ENCODE measurements at regions not wholly inside any gene's neighbourhood (a gene's known extent, or its start where the extent isn't known, plus 50 kb on each side); places are given as distances from the start of the nearest gene placed in this dataset.

DNA sequence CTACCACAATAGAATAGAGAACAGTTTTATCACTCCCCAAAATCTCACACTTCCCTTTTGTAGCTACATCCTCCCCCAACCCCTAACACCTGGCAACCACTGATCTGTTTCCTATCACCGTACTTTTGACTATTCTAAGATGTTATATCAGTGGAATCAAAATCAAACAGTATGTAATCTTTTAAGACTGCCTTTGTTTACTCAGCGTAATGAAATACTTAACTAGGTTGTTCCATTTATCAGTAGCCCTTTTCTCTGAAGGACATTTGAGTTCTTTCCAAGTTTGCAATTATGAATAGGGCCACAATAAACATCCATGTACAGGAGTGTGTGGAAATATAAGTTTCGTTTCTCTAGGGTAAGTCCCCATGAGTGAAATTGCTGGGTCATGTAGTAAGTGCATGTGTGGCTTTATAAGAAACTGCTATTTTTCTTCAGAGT lies 372.3 kb downstream of the SV2B start:
- intact Hi-C loops (cut with DNase I): no loop called here
- Histone ChIP-seq H3K27me3 (no peaks in the 10 kb centered on the region), H3K4me1 (no peaks in the 10 kb centered on the region), H3K4me3 (no peak overlapping the region), H3K27ac (no peak overlapping the region), H3K36me3 (no peaks in the 10 kb centered on the region), H3K9me3 (no peaks in the 10 kb centered on the region)
- DNase-seq (peak in 1 of 4 donors; percentile 38), ATAC-seq (peak; percentile 85)
- TF ChIP-seq, protein P1, sequence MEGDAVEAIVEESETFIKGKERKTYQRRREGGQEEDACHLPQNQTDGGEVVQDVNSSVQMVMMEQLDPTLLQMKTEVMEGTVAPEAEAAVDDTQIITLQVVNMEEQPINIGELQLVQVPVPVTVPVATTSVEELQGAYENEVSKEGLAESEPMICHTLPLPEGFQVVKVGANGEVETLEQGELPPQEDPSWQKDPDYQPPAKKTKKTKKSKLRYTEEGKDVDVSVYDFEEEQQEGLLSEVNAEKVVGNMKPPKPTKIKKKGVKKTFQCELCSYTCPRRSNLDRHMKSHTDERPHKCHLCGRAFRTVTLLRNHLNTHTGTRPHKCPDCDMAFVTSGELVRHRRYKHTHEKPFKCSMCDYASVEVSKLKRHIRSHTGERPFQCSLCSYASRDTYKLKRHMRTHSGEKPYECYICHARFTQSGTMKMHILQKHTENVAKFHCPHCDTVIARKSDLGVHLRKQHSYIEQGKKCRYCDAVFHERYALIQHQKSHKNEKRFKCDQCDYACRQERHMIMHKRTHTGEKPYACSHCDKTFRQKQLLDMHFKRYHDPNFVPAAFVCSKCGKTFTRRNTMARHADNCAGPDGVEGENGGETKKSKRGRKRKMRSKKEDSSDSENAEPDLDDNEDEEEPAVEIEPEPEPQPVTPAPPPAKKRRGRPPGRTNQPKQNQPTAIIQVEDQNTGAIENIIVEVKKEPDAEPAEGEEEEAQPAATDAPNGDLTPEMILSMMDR (IDR thresholded peaks at IDR 0.05): no peak

DNA sequence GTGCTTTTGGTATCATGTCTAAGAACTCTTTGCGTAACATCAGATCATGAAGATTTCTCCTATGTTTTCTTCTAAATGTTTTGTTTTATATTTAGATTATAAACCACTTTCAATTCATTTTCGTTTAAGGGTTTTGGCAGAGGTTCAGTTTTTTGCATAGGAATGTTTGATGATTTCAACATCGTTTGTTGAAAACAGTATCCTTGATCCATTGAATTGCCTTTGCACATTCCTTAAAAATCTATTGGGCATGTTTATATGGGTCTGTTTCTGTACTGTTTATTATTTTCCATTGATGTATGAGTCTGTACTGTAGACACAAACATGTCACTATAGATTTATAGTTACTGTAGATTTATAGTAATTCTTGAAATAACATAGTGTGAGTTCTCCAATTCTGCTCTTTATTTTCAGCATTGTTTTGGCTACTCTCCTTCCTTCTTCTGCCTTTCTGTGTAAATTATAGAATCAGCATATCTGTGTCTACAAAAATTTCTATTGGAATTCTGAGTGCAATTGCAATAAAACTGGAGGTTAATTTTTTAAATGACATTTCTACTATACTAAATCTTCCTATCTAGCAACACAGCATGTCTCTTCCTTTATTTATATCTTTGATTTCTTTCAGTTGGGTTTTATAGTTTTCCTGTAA lies 374.0 kb downstream of the SV2B start:
- Histone ChIP-seq H3K4me1 (no peaks in the 10 kb centered on the region), H3K36me3 (no peaks in the 10 kb centered on the region), H3K27me3 (no peaks in the 10 kb centered on the region), H3K27ac (no peak overlapping the region), H3K4me3 (no peak overlapping the region), H3K9me3 (no peaks in the 10 kb centered on the region)
- DNase-seq: peak in 1 of 4 donors; percentile 44
- TF ChIP-seq, protein P1 (IDR thresholded peaks at IDR 0.05): no peak
- intact Hi-C loops (cut with DNase I): no loop called here
- no peak for ATAC-seq

DNA sequence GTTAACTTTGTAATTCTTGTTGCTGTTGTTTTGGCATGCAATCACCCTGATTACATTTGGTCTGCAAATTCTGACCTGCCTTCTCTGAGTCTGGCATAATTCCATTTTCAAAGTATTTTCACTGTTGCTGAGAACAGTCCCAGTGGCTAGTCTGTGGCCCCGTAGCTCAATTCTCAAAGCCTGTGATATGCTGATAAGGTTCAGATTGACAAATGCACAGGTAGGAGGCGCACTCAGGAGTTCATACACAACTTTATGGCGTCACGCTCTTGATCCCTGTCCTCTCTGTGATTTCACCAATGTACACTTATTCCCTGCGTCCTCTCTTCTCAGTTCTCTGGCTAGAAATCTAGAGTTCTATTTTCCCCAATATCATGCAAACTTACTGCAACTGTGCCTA lies 376.6 kb upstream of the SLCO3A1 start:
- Histone ChIP-seq H3K9me3 (no peaks in the 10 kb centered on the region), H3K27ac (no peak overlapping the region), H3K4me3 (no peak overlapping the region), H3K36me3 (no peaks in the 10 kb centered on the region), H3K4me1 (no peaks in the 10 kb centered on the region), H3K27me3 (no peaks in the 10 kb centered on the region)
- intact Hi-C loops (cut with DNase I): no loop called here
- TF ChIP-seq, protein P1 (IDR thresholded peaks at IDR 0.05): no peak
- ATAC-seq: no peak
- no peak for DNase-seq

DNA sequence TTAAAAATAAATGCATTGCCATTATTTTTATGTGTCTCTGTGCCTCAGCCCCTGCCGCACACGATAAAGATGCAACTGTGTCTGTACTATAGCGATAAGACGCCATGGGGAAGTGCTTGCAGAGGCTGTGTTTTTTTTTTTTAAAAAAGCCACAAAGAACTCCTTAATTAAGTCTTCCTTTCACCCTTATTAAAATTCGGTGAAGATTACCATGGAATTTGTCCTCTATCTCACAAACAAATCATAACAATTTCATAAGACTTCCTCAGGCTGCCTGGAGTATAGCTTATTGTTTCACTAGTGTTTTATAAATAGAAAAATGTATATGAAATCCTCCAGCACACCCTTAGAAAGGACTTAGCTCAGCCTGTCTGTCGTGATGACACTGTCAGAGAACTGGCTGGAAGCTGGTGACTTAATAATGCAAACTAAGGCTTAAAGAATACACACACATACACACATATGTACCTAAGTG lies 374.8 kb upstream of the SLCO3A1 start:
- H3K27me3 ChIP-seq: no peaks in the 10 kb centered on the region
- H3K36me3 ChIP-seq: no peaks in the 10 kb centered on the region
- ATAC-seq (no peak), DNase-seq (no peak)
- H3K27ac ChIP-seq: no peak overlapping the region
- no peaks in the 10 kb centered on the region for H3K4me1 ChIP-seq
- TF ChIP-seq, protein P1 (IDR thresholded peaks at IDR 0.05): no peak
- intact Hi-C loops (cut with DNase I): no loop called here
- H3K9me3 ChIP-seq: no peaks in the 10 kb centered on the region
- no peak overlapping the region for H3K4me3 ChIP-seq

DNA sequence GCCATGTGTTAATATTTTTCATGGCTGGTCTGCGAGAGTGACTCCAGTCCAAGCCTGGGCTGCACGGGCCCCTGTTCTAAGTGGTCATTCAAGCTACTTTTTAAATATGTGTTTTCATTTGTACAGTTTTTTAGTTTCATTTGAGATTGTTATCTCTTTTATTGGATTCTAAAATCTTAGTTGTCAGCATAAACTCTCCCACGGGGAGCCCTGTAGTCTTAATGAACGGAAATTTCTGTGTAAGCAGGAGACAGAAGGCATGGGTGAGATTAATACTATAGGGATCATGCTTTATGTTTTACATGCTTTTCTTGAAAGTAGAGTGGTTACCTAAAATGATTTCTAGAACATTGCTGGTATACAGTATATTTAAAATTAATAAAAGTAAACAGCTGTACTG lies 373.1 kb upstream of the SLCO3A1 start:
- intact Hi-C loops (cut with DNase I): no loop called here
- Histone ChIP-seq H3K36me3 (no peaks in the 10 kb centered on the region), H3K9me3 (no peaks in the 10 kb centered on the region), H3K27me3 (no peaks in the 10 kb centered on the region), H3K4me1 (no peaks in the 10 kb centered on the region), H3K27ac (no peak overlapping the region), H3K4me3 (no peak overlapping the region)
- ATAC-seq (no peak), DNase-seq (no peak)
- TF ChIP-seq, protein P1 (IDR thresholded peaks at IDR 0.05): no peak

Measured in left lung (tissue), 4 donors.